Psoas muscle (tissue), 7 donors: ENCODE measurements at regions not wholly inside any gene's neighbourhood (a gene's known extent, or its start where the extent isn't known, plus 50 kb on each side); places are given as distances from the start of the nearest gene placed in this dataset.
A peak's percentile ranks its signal among the peaks of the same experiment; 100 is the strongest.
"Not testable (repeated sequence)": the region's sequence is repeated elsewhere in the genome, so short reads cannot be mapped to it uniquely, and the experiment has no call there.

Experiments
- ATAC-seq, 4 donors: fragments of 200-7000 bp; cut with Tn5 transposase; one replicate each; pipeline ENCODE4 v1.9.1; 2020; ENCODE audit warnings: moderate library complexity in 3 of 4, mild to moderate bottlenecking in 2 of 4
- DNase-seq, 2 donors: peaks; one replicate each; pipeline ENCODE4 v3.0.0-alpha.2; 2020
- H3K27ac ChIP-seq: fragments of 200-600 bp; one replicate; pipeline ENCODE4 v1.8.0; 2022
- H3K27me3 ChIP-seq, 3 donors: fragments of 200-600 bp in 1 of 3; one replicate each; pipeline versions ENCODE4 v1.6.1 to v1.8.0; 2013 to 2022; ENCODE audit warnings: low read length in 2 of 3, mild to moderate bottlenecking in 2 of 3, moderate library complexity in 1 of 3; ENCODE audit not compliant: insufficient read depth in 3 of 3
- H3K36me3 ChIP-seq, 2 donors: fragments of 200-600 bp in 1 of 2; one replicate each; pipeline versions ENCODE4 v1.6.1 to v1.8.0; 2013 to 2022; ENCODE audit warnings: low read depth in 1 of 2, mild to moderate bottlenecking in 1 of 2, moderate library complexity in 1 of 2; ENCODE audit not compliant: insufficient read depth in 1 of 2
- H3K4me1 ChIP-seq: fragments of 200-600 bp; one replicate; pipeline ENCODE4 v1.8.0; 2022
- H3K4me3 ChIP-seq: fragments of 200-600 bp; one replicate; pipeline ENCODE4 v1.8.0; 2022; ENCODE audit warnings: mild to moderate bottlenecking
- H3K9me3 ChIP-seq: fragments of 200-600 bp; one replicate; pipeline ENCODE4 v1.8.0; 2022
- CTCF ChIP-seq: fragments of 200-600 bp; IDR thresholded peaks from one replicate; pipeline ENCODE4 v1.8.0; 2022; ENCODE audit warnings: antibody characterized with exemption
- WGBS, 3 donors: extraction: QIAGEN DNeasy Blood & Tissue Kit; methylation state at CpG; one replicate each; pipeline versions ENCODE4 v1.1.6 to v1.1.7; 2013; 5-methylcytosine and 5-hydroxymethylcytosine counted together
- intact Hi-C, 2 donors: fragments of 100-400 bp; cut with DNase I; formaldehyde crosslinking; loops; one replicate each; pipeline versions ENCODE4 v1.11.0 to v1.14.2; 2022
- donor health status: healthy with polysubstance abuse.
- donor health status: DM: no; HTN: no; CAD: no; lungs with moderate emphysema.
- donor health status: Bipolar disorder and iron deficiency.
- donor health status: healthy.
- donor health status: DM: yes; HTN: yes; CAD: no.
- donor health status: DM: no; HTN: no; CAD: no.
- donor health status: DM: yes; HTN: yes; CAD: no.

DNA sequence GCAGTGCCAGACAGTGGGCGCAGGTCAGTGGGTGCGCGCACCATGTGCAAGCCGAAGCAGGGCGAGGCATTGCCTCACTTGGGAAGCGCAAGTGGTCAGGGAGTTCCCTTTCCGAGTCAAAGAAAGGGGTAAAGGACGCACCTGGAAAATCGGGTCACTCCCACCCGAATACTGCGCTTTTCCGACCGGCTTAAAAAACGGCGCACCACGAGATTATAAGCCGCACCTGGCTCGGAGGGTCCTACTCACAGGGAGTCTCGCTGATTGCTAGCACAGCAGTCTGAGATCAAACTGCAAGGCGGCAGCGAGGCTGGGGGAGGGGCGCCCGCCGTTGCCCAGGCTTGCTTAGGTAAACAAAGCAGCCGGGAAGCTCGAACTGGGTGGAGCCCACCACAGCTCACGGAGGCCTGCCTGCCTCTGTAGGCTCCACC is 77.9 kb downstream of the NR4A2 start:
- H3K9me3 ChIP-seq, intact Hi-C loops, ATAC-seq, H3K27ac ChIP-seq, H3K36me3 ChIP-seq, H3K4me1 ChIP-seq, H3K27me3 ChIP-seq, DNase-seq: not testable (repeated sequence)
- 69 to 75% (median 69%) methylated on average over 20 to 27 of the region's 27 CpGs for WGBS, 3 donors
- peak overlapping the region; percentile 43 for H3K4me3 ChIP-seq

DNA sequence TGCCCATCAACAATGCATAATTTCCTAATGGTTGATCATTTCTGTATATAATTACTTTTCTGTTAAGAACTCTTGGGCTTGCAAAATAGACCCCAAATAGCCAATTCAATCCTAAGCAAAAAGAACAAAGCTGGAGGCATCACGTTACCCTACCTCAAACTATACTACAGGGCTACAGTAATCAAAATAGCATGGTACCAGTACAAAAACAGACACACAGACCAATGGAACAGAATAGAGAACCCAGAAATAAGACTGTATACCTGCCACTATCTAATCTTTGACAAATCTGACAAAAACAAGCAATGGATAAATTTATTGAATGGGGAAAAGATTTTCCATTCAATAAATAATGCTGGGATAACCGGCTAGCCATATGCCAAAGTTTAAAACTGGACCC is 78.8 kb downstream of the NR4A2 start:
- no peak overlapping the region for H3K4me3 ChIP-seq
- H3K27ac ChIP-seq: no peak overlapping the region
- no peak for ATAC-seq
- WGBS, 3 donors: 81 to 88% (median 83%) methylated on average over 2 of the region's 2 CpGs
- H3K36me3 ChIP-seq: no peaks in the 10 kb centered on the region
- H3K4me1 ChIP-seq: no peaks in the 10 kb centered on the region
- TF ChIP-seq CTCF: no peak
- no peaks in the 10 kb centered on the region for H3K9me3 ChIP-seq
- intact Hi-C loops: no loop called here
- no peaks in the 10 kb centered on the region for H3K27me3 ChIP-seq
- no peak for DNase-seq

DNA sequence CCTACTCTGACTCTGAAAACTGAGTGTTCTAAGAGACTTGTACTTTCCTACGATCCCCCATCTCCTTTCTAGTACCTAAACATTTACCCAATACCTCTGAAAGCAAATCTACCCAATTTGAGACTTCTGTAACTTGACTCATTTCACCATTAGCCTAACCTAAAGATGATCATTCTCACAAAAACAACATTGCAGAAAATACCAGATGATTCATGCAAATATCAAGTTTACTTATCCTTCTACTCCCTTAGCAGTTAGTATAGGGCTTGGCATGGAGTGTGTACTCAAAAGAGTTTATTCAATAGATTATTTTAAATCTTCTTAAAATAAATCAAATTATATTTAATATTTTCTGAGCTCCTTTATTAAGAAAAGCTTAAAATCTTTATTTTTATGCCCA is 89.6 kb downstream of the NR4A2 start:
- no peak for DNase-seq
- Histone ChIP-seq H3K4me1 (no peaks in the 10 kb centered on the region), H3K36me3 (no peaks in the 10 kb centered on the region), H3K9me3 (no peaks in the 10 kb centered on the region), H3K27me3 (no peaks in the 10 kb centered on the region), H3K4me3 (no peak overlapping the region), H3K27ac (no peak overlapping the region)
- no peak for TF ChIP-seq CTCF
- no peak for ATAC-seq
- 68 to 74% (median 73%) methylated on average over 1 of the region's 1 CpG for WGBS, 3 donors
- intact Hi-C loops: no loop called here

DNA sequence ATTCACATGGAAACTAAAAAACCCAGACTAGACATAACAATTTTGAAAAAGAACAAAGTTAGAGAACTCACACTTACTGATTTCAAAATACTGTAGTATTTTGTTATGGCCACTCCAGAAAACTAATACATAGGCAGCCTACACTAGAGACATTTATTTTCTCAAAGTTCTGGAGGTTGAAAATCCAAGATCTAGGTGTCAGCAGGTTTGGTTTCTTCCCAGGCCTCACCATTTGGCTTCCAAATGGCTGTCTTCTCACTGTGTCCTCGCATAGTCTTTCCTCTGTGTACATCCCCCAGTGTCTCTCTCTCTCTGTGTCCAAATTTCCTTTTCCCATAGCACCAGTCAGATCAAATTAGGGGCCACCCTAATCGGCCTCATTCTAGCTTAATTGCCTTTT is 95.0 kb downstream of the NR4A2 start:
- intact Hi-C loops: no loop called here
- WGBS, 3 donors: 45 to 72% (median 70%) methylated on average over 2 of the region's 2 CpGs
- Histone ChIP-seq H3K27me3 (no peaks in the 10 kb centered on the region), H3K4me3 (no peak overlapping the region), H3K27ac (no peak overlapping the region), H3K4me1 (no peaks in the 10 kb centered on the region), H3K36me3 (no peaks in the 10 kb centered on the region), H3K9me3 (peaks cover 4% of the 10 kb centered on the region)
- ATAC-seq (no peak), DNase-seq (no peak)
- no peak for TF ChIP-seq CTCF

DNA sequence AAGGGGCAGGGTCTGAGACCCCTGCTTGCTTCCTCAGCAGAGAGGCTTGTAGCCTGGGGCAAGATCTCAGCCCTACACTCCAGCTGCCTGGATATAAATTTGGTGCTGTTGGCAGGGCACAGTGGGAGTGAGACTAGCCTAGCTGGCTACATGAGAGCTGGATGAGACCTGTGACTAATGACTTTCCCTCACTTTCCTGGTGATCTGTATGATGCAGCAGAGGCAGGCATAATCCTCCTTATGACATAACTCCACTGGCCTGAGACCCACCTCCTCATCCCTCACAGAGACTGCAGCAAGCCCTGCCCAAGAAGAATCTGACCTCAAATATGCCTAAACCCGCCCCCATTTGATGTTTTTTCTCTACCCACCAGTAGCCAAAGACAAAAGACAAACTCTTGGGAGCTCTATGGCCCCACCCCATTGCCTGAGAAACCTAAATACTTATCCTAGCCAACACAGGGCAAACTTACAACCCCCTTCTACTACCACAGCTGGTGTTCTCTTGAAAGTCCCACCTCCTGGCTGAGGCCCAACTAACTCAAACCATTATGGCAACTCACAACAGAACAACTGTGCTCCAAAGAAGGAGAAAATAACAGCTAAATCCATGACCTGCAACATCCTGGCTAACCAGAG is 102.7 kb downstream of the NR4A2 start:
- H3K36me3 ChIP-seq: no peaks in the 10 kb centered on the region

GRCh38 chr2:156223328-156223727 is 109.2 kb downstream of the NR4A2 start:
- H3K4me3 ChIP-seq, H3K27me3 ChIP-seq, intact Hi-C loops, H3K4me1 ChIP-seq, H3K36me3 ChIP-seq, H3K27ac ChIP-seq, ATAC-seq, DNase-seq: not testable (repeated sequence)
- WGBS, 3 donors: 72 to 78% (median 75%) methylated on average over 1 of the region's 1 CpG
- H3K9me3 ChIP-seq: peaks cover 14% of the 10 kb centered on the region

More for the DNA sequence above, 102.7 kb downstream of the NR4A2 start:
- intact Hi-C loops: no loop called here
- no peak for DNase-seq
- Histone ChIP-seq H3K4me1 (no peaks in the 10 kb centered on the region), H3K9me3 (no peaks in the 10 kb centered on the region), H3K4me3 (no peak overlapping the region), H3K27ac (no peak overlapping the region), H3K27me3 (no peaks in the 10 kb centered on the region)
- WGBS, 3 donors: 57 to 83% (median 62%) methylated on average over 1 of the region's 1 CpG
- ATAC-seq: no peak
- TF ChIP-seq CTCF: no peak
